ENCODE measurements at regions not wholly inside any gene's neighbourhood (a gene's known extent, or its start where the extent isn't known, plus 50 kb on each side); places are given as distances from the start of the nearest gene placed in this dataset.

- no peak overlapping the region for H4K8ac ChIP-seq (ENCODE audit: low read depth, low read length)
- H3K4me1 ChIP-seq (ENCODE audit: control insufficient read depth in 2 of 2, insufficient read depth in 1 of 2, low read depth in 1 of 2, low read length in 2 of 2) = peaks cover 0 to 3% of the 10 kb centered on the region in 2 donors
- H3K9me3 ChIP-seq (replicated peaks in 1 of 2; ENCODE audit: control insufficient read depth in 2 of 2, insufficient read depth in 1 of 2, low read depth in 1 of 2, low read length in 2 of 2) = peaks cover 0 to 2% of the 10 kb centered on the region in 2 donors
- H2BK120ac ChIP-seq (ENCODE audit: low read depth, low read length) = no peak overlapping the region
- no peak overlapping the region for H3K4ac ChIP-seq (ENCODE audit: low read length)
- no peak overlapping the region for H3K4me2 ChIP-seq (ENCODE audit: insufficient read depth, low read length, poor library complexity, severe bottlenecking)
- no peak overlapping the region for H2AK5ac ChIP-seq (ENCODE audit: low read depth, low read length)
- no peak overlapping the region for H4K91ac ChIP-seq (ENCODE audit: low read depth, low read length, poor library complexity)
- no peaks in the 10 kb centered on the region for H3K27me3 ChIP-seq (ENCODE audit: control insufficient read depth in 3 of 3, insufficient read depth in 3 of 3, low read depth in 1 of 3, low read length in 3 of 3)
- H2AFZ ChIP-seq (ENCODE audit: low read length) = no peak overlapping the region
- H2BK5ac ChIP-seq (ENCODE audit: low read length) = no peak overlapping the region
- no peak for DNase-seq (ENCODE audit: low spot score)
- H3K23ac ChIP-seq (ENCODE audit: low read depth, low read length, poor library complexity) = no peak overlapping the region
- H3K27ac ChIP-seq (replicated peaks; ENCODE audit: low read length) = no peak overlapping the region
- H2BK15ac ChIP-seq (ENCODE audit: low read length) = no peak overlapping the region
- no peaks in the 10 kb centered on the region for H3K79me1 ChIP-seq (ENCODE audit: low read depth, low read length)
- no CpG with 5 or more reads among the region's 2 CpGs for WGBS, 2 donors (ENCODE audit: extremely low coverage in 2 of 2, insufficient read length in 2 of 2, insufficient replicate concordance in 1 of 2)
- no peak overlapping the region for H3K4me3 ChIP-seq (ENCODE audit: low read length in 2 of 2)
- no peak overlapping the region for H2BK12ac ChIP-seq (ENCODE audit: low read length)
- H3K9ac ChIP-seq (ENCODE audit: low read depth, low read length, poor library complexity) = no peak overlapping the region
- H3K18ac ChIP-seq (ENCODE audit: low read length) = no peak overlapping the region
- H3K14ac ChIP-seq (ENCODE audit: low read length) = no peak overlapping the region
- H3K36me3 ChIP-seq (replicated peaks in 1 of 2; ENCODE audit: control insufficient read depth in 2 of 2, insufficient read depth in 2 of 2, low read length in 2 of 2) = no peaks in the 10 kb centered on the region
Observed at GRCh38 chr18:1002653-1003178, 98.0 kb downstream of the ADCYAP1 start.

DNA sequence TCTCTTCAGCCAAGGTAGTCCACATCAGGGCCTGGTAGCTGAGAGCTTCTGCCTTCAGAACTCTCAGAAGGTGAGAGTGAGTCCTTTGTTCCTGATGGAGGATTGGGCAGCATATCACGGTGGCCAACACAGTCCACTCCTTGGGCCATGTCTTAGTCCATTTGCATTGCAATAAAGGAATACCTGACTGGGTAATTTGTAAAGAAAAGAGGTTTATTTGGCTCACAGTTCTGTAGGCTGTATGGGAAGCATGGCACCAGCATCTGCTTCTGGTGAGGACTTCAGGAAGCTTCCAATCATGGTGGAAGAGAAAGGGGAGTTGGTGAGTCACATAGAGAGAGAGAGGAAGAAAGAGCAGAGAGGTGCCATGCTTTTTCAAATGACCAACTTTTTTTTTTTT is 98.8 kb downstream of the ADCYAP1 start:
- no peak overlapping the region for H3K4ac ChIP-seq (ENCODE audit: low read length)
- no peak overlapping the region for H2BK15ac ChIP-seq (ENCODE audit: low read length)
- H4K8ac ChIP-seq (ENCODE audit: low read depth, low read length) = no peak overlapping the region
- H2AFZ ChIP-seq (ENCODE audit: low read length) = no peak overlapping the region
- no peak overlapping the region for H3K14ac ChIP-seq (ENCODE audit: low read length)
- no peak for DNase-seq (ENCODE audit: low spot score)
- H3K4me3 ChIP-seq (ENCODE audit: low read length in 2 of 2) = no peak overlapping the region
- no peaks in the 10 kb centered on the region for H3K27me3 ChIP-seq (ENCODE audit: control insufficient read depth in 3 of 3, insufficient read depth in 3 of 3, low read depth in 1 of 3, low read length in 3 of 3)
- no peak overlapping the region for H3K9ac ChIP-seq (ENCODE audit: low read depth, low read length, poor library complexity)
- no peak overlapping the region for H4K91ac ChIP-seq (ENCODE audit: low read depth, low read length, poor library complexity)
- H3K27ac ChIP-seq (replicated peaks; ENCODE audit: low read length) = no peak overlapping the region
- no peak overlapping the region for H3K4me2 ChIP-seq (ENCODE audit: insufficient read depth, low read length, poor library complexity, severe bottlenecking)
- H3K4me1 ChIP-seq (ENCODE audit: control insufficient read depth in 2 of 2, insufficient read depth in 1 of 2, low read depth in 1 of 2, low read length in 2 of 2) = peaks cover 0 to 3% of the 10 kb centered on the region in 2 donors
- no peak overlapping the region for H2BK120ac ChIP-seq (ENCODE audit: low read depth, low read length)
- H3K23ac ChIP-seq (ENCODE audit: low read depth, low read length, poor library complexity) = no peak overlapping the region
- peak overlapping the region; percentile 12 for H3K18ac ChIP-seq (ENCODE audit: low read length)
- H2AK5ac ChIP-seq (ENCODE audit: low read depth, low read length) = no peak overlapping the region
- peaks cover 0 to 2% of the 10 kb centered on the region in 2 donors for H3K9me3 ChIP-seq (replicated peaks in 1 of 2; ENCODE audit: control insufficient read depth in 2 of 2, insufficient read depth in 1 of 2, low read depth in 1 of 2, low read length in 2 of 2)
- WGBS, 2 donors (ENCODE audit: extremely low coverage in 2 of 2, insufficient read length in 2 of 2, insufficient replicate concordance in 1 of 2) = no CpG with 5 or more reads among the region's 1 CpG
- H3K79me1 ChIP-seq (ENCODE audit: low read depth, low read length) = no peaks in the 10 kb centered on the region
- H2BK12ac ChIP-seq (ENCODE audit: low read length) = no peak overlapping the region
- H2BK5ac ChIP-seq (ENCODE audit: low read length) = no peak overlapping the region
- no peaks in the 10 kb centered on the region for H3K36me3 ChIP-seq (replicated peaks in 1 of 2; ENCODE audit: control insufficient read depth in 2 of 2, insufficient read depth in 2 of 2, low read length in 2 of 2)

GRCh38 chr18:1006304-1006703 is 101.6 kb downstream of the ADCYAP1 start:
- Histone ChIP-seq H3K9me3 (replicated peaks in 1 of 2; ENCODE audit: control insufficient read depth in 2 of 2, insufficient read depth in 1 of 2, low read depth in 1 of 2, low read length in 2 of 2) (no peaks in the 10 kb centered on the region), H3K36me3 (replicated peaks in 1 of 2; ENCODE audit: control insufficient read depth in 2 of 2, insufficient read depth in 2 of 2, low read length in 2 of 2) (no peaks in the 10 kb centered on the region), H3K79me1 (ENCODE audit: low read depth, low read length) (no peaks in the 10 kb centered on the region), H3K27me3 (ENCODE audit: control insufficient read depth in 3 of 3, insufficient read depth in 3 of 3, low read depth in 1 of 3, low read length in 3 of 3) (no peaks in the 10 kb centered on the region), H2BK12ac (ENCODE audit: low read length) (no peak overlapping the region), H3K23ac (ENCODE audit: low read depth, low read length, poor library complexity) (no peak overlapping the region), H2BK15ac (ENCODE audit: low read length) (no peak overlapping the region), H3K9ac (ENCODE audit: low read depth, low read length, poor library complexity) (no peak overlapping the region), H3K4me1 (ENCODE audit: control insufficient read depth in 2 of 2, insufficient read depth in 1 of 2, low read depth in 1 of 2, low read length in 2 of 2) (no peaks in the 10 kb centered on the region), H4K91ac (ENCODE audit: low read depth, low read length, poor library complexity) (no peak overlapping the region), H2BK5ac (ENCODE audit: low read length) (no peak overlapping the region), H2AFZ (ENCODE audit: low read length) (no peak overlapping the region), H2BK120ac (ENCODE audit: low read depth, low read length) (no peak overlapping the region), H4K8ac (ENCODE audit: low read depth, low read length) (no peak overlapping the region), H3K18ac (ENCODE audit: low read length) (no peak overlapping the region), H3K27ac (replicated peaks; ENCODE audit: low read length) (no peak overlapping the region), H3K4me3 (ENCODE audit: low read length in 2 of 2) (no peak overlapping the region), H3K4me2 (ENCODE audit: insufficient read depth, low read length, poor library complexity, severe bottlenecking) (no peak overlapping the region), H3K4ac (ENCODE audit: low read length) (no peak overlapping the region), H2AK5ac (ENCODE audit: low read depth, low read length) (no peak overlapping the region), H3K14ac (ENCODE audit: low read length) (no peak overlapping the region)
- WGBS, 2 donors (ENCODE audit: extremely low coverage in 2 of 2, insufficient read length in 2 of 2, insufficient replicate concordance in 1 of 2) = no CpG with 5 or more reads among the region's 3 CpGs
- no peak for DNase-seq (ENCODE audit: low spot score)

GRCh38 chr18:1006965-1007364 is 102.3 kb downstream of the ADCYAP1 start:
- no CpG with 5 or more reads among the region's 6 CpGs for WGBS, 2 donors (ENCODE audit: extremely low coverage in 2 of 2, insufficient read length in 2 of 2, insufficient replicate concordance in 1 of 2)

More at GRCh38 chr18:1006965-1007364, 102.3 kb downstream of the ADCYAP1 start:
- Histone ChIP-seq H3K23ac (ENCODE audit: low read depth, low read length, poor library complexity) (no peak overlapping the region), H2BK120ac (ENCODE audit: low read depth, low read length) (no peak overlapping the region), H3K4me3 (ENCODE audit: low read length in 2 of 2) (no peak overlapping the region), H2AK5ac (ENCODE audit: low read depth, low read length) (no peak overlapping the region), H3K9me3 (replicated peaks in 1 of 2; ENCODE audit: control insufficient read depth in 2 of 2, insufficient read depth in 1 of 2, low read depth in 1 of 2, low read length in 2 of 2) (no peaks in the 10 kb centered on the region), H3K4me1 (ENCODE audit: control insufficient read depth in 2 of 2, insufficient read depth in 1 of 2, low read depth in 1 of 2, low read length in 2 of 2) (no peaks in the 10 kb centered on the region), H2BK5ac (ENCODE audit: low read length) (no peak overlapping the region), H2BK15ac (ENCODE audit: low read length) (no peak overlapping the region), H4K91ac (ENCODE audit: low read depth, low read length, poor library complexity) (no peak overlapping the region), H3K4me2 (ENCODE audit: insufficient read depth, low read length, poor library complexity, severe bottlenecking) (no peak overlapping the region), H3K27me3 (ENCODE audit: control insufficient read depth in 3 of 3, insufficient read depth in 3 of 3, low read depth in 1 of 3, low read length in 3 of 3) (no peaks in the 10 kb centered on the region), H3K79me1 (ENCODE audit: low read depth, low read length) (no peaks in the 10 kb centered on the region), H3K18ac (ENCODE audit: low read length) (no peak overlapping the region), H3K9ac (ENCODE audit: low read depth, low read length, poor library complexity) (no peak overlapping the region), H3K36me3 (replicated peaks in 1 of 2; ENCODE audit: control insufficient read depth in 2 of 2, insufficient read depth in 2 of 2, low read length in 2 of 2) (no peaks in the 10 kb centered on the region), H3K4ac (ENCODE audit: low read length) (no peak overlapping the region), H2BK12ac (ENCODE audit: low read length) (no peak overlapping the region), H4K8ac (ENCODE audit: low read depth, low read length) (no peak overlapping the region), H3K27ac (replicated peaks; ENCODE audit: low read length) (no peak overlapping the region), H2AFZ (ENCODE audit: low read length) (no peak overlapping the region), H3K14ac (ENCODE audit: low read length) (no peak overlapping the region)
- DNase-seq (ENCODE audit: low spot score) = no peak
